ENCODE measurements at regions not wholly inside any gene's neighbourhood (a gene's known extent, or its start where the extent isn't known, plus 50 kb on each side); places are given as distances from the start of the nearest gene placed in this dataset.

GRCh38 chr3:177713928-177714900 lies 516.9 kb upstream of the TBL1XR1 start (continued):
- TF ChIP-seq ATF4 (CRISPR knock-in tag; IDR thresholded peaks at IDR 0.05), result 0 out of 4 replicates have a peak, but pooled peaks of 1 of the 2 experiments have one; percentile 11
- TF ChIP-seq CHCHD3 (CRISPR knock-in tag; IDR thresholded peaks at IDR 0.05), result no peak

- intact Hi-C loops (cut with micrococcal nuclease; ENCODE audit: unreplicated experiment), result no loop called here
- no peak overlapping the region for H3K27ac ChIP-seq (ENCODE audit: extremely low read length, insufficient read depth, low read length)
- H3K9ac ChIP-seq (ENCODE audit: insufficient read depth, low read depth, low read length), result no peak overlapping the region
- FAIRE-seq (no peak), DNase-seq (ENCODE audit: low spot score) (no peak), ATAC-seq (no peak)
- no peaks in the 10 kb centered on the region for H3K79me2 ChIP-seq (ENCODE audit: insufficient read depth, low read length)
- H4K20me1 ChIP-seq (ENCODE audit: insufficient read depth, low read length), result no peaks in the 10 kb centered on the region
- no peaks in the 10 kb centered on the region for H3K4me1 ChIP-seq (ENCODE audit: insufficient read depth, low read length)
- BruUV-seq (replicated peaks), result no TSS peak
- in situ Hi-C loops (cut with HindIII; ENCODE audit: extremely low pct_ligation_motif_present, low pct_unique_long_range_greater_than_20kb), result no loop called here
- H3K4me2 ChIP-seq (ENCODE audit: low read depth, low read length), result no peak overlapping the region
- ChIA-PET POLR2A (no interaction called here), CTCF (ENCODE audit: low intra/inter-chr PET ratio, low total read pairs) (no interaction called here)
- no peaks in the 10 kb centered on the region for H3K9me3 ChIP-seq (ENCODE audit: low read length)
- no peaks in the 10 kb centered on the region for H3K27me3 ChIP-seq (ENCODE audit: control insufficient read depth in 1 of 2, insufficient read depth in 2 of 2, low read length in 2 of 2)
- H3K36me3 ChIP-seq (replicated peaks in 1 of 2; ENCODE audit: control insufficient read depth in 1 of 2, insufficient read depth in 2 of 2, low read length in 2 of 2), result no peaks in the 10 kb centered on the region
- H3K4me3 ChIP-seq (replicated peaks in 1 of 3; ENCODE audit: insufficient read depth in 1 of 3, low read depth in 2 of 3, low read length in 3 of 3), result no peak overlapping the region
- H2AFZ ChIP-seq (ENCODE audit: low read length), result no peak overlapping the region
- 57% methylated on average over 3 of the region's 3 CpGs for WGBS (ENCODE audit: low lambda C conversion rate)
- TF ChIP-seq PAX8 (CRISPR knock-in tag; IDR thresholded peaks at IDR 0.05; ENCODE audit: borderline replicate concordance) (no peak), ZBTB1 (CRISPR knock-in tag; IDR thresholded peaks at IDR 0.05; ENCODE audit: borderline replicate concordance) (no peak), ATRX (CRISPR knock-in tag; IDR thresholded peaks at IDR 0.05; ENCODE audit: borderline replicate concordance) (no peak), CBX1 (IDR thresholded peaks at IDR 0.05; ENCODE audit: low read depth) (no peak), POLR2A (IDR thresholded peaks at IDR 0.05; ENCODE audit: insufficient read depth in 1 of 2, low read depth in 2 of 2, low read length in 2 of 2) (no peak), MED8 (CRISPR knock-in tag; IDR thresholded peaks at IDR 0.05; ENCODE audit: insufficient replicate concordance) (no peak), SRSF4 (IDR thresholded peaks at IDR 0.05; ENCODE audit: low read depth, low read length, poor library complexity, severe bottlenecking) (no peak), RORA (CRISPR knock-in tag; IDR thresholded peaks at IDR 0.05) (no peak), HIVEP1 (CRISPR knock-in tag; IDR thresholded peaks at IDR 0.05) (no peak), ZNF704 (CRISPR knock-in tag; IDR thresholded peaks at IDR 0.05; ENCODE audit: borderline replicate concordance) (no peak), ZNF160 (CRISPR knock-in tag; IDR thresholded peaks at IDR 0.05) (no peak), ZNF784 (CRISPR knock-in tag; IDR thresholded peaks at IDR 0.05; ENCODE audit: borderline replicate concordance) (no peak), NBN (conservative IDR thresholded peaks at IDR 0.05) (no peak)
- TF ChIP-seq, protein P1, sequence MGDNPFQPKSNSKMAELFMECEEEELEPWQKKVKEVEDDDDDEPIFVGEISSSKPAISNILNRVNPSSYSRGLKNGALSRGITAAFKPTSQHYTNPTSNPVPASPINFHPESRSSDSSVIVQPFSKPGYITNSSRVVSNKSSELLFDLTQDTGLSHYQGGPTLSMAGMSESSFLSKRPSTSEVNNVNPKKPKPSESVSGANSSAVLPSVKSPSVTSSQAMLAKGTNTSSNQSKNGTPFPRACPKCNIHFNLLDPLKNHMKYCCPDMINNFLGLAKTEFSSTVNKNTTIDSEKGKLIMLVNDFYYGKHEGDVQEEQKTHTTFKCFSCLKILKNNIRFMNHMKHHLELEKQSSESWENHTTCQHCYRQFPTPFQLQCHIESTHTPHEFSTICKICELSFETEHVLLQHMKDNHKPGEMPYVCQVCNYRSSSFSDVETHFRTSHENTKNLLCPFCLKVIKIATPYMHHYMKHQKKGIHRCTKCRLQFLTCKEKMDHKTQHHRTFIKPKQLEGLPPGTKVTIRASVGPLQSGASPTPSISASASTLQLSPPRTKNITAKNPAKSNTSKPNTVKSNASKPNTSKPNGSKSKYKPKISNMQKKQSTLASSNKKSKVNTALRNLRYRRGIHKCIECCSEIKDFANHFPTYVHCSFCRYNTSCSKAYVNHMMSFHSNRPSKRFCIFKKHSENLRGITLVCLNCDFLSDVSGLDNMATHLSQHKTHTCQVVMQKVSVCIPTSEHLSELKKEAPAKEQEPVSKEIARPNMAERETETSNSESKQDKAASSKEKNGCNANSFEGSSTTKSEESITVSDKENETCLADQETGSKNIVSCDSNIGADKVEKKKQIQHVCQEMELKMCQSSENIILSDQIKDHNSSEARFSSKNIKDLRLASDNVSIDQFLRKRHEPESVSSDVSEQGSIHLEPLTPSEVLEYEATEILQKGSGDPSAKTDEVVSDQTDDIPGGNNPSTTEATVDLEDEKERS (CRISPR knock-in tag; IDR thresholded peaks at IDR 0.05), result no peak
Observed at GRCh38 chr3:177714945-177715344, 517.7 kb upstream of the TBL1XR1 start.
